DMS153 treated with DMSO at 0.1 percent for 48 hours (cell line): ENCODE measurements at regions not wholly inside any gene's neighbourhood (a gene's known extent, or its start where the extent isn't known, plus 50 kb on each side); places are given as distances from the start of the nearest gene placed in this dataset.

Experiments
- DNase-seq: peaks from one replicate; lab custom pipeline; 2025; ENCODE audit not compliant: unreplicated experiment; lab: John Stamatoyannopoulos, UW

DNA sequence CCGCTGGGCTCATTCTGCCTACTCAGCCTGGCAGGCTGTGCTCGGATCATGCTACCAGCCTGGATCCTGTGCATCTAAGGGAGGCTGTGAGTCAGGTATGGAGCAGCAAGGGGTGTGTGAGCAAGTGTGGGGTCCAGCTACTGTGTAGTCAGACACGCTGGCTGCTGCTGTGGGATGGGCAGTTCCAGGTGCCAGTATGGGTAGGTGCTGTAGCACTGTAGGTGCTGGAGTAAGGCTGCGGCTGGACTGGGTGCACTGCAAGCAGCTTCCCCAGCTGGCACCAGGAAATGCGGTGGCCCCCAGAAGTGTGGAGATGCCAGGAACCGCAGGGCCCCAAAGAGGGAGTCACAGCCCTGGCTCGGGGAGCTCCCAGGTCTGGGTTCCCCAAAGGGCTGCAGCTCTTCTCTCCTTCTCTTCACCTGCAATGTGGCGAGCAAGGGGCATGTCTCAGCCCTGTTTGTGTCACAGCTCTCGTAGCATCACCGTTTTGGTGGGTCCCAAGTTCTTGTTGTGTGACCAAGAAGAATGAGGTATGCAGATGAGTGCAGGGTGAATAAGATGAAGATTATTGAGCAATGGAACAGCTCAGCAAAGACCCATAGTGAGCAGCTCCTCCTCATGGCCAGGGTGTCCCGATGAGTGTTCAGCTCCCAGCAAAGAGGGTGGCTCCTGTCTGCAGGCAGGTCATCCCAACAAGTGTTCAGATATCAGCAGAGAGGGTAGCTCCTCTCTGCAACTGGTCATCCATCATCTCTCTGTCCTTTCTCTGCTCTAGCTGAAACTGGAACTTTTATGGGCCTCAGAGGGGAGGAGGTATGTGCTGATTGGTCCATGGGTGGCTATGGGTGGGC, 462.9 kb downstream of the TBC1D22A start:
- DNase-seq = no peak
